MM.1S (cell line): ENCODE measurements at regions not wholly inside any gene's neighbourhood (a gene's known extent, or its start where the extent isn't known, plus 50 kb on each side); places are given as distances from the start of the nearest gene placed in this dataset.

Source experiments
- DNase-seq: peaks from one replicate; pipeline ENCODE4 v3.0.0-alpha.2; 2015
- H2AFZ ChIP-seq: fragments of 300-600 bp; sonication (generic); 2 replicates; pipeline ENCODE4 v1.6.0; 2016; ENCODE audit warnings: antibody characterized with exemption, low read length
- H3F3A ChIP-seq: fragments of 300-600 bp; sonication (generic); 2 replicates; pipeline ENCODE4 v1.6.1; 2016; ENCODE audit warnings: mild to moderate bottlenecking, antibody characterized with exemption, low read length, moderate library complexity, mixed read lengths; ENCODE audit not compliant: insufficient read depth
- H3K27ac ChIP-seq: fragments of 300-600 bp; sonication (generic); 2 replicates; pipeline ENCODE4 v1.5.1; 2016; ENCODE audit warnings: mild to moderate bottlenecking, low read length
- H3K27me3 ChIP-seq: fragments of 300-600 bp; sonication (generic); replicated peaks from 2 replicates; pipeline ENCODE4 v1.6.0; 2016; ENCODE audit warnings: low read length; ENCODE audit not compliant: insufficient read depth
- H3K36me3 ChIP-seq: fragments of 300-600 bp; sonication (generic); replicated peaks from 2 replicates; pipeline ENCODE4 v1.6.1; 2016; ENCODE audit warnings: mild to moderate bottlenecking, low read length, mixed read lengths; ENCODE audit not compliant: insufficient read depth
- H3K4me1 ChIP-seq: fragments of 300-600 bp; sonication (generic); 2 replicates; pipeline ENCODE4 v1.6.1; 2016; ENCODE audit warnings: low read length, mixed read lengths
- H3K4me2 ChIP-seq: fragments of 300-600 bp; sonication (generic); 2 replicates; pipeline ENCODE4 v1.6.0; 2016; ENCODE audit warnings: low read depth, low read length
- H3K4me3 ChIP-seq: fragments of 300-600 bp; sonication (generic); 2 replicates; pipeline ENCODE4 v1.5.1; 2016; ENCODE audit warnings: low read length, mixed read lengths
- H3K79me2 ChIP-seq: fragments of 300-600 bp; sonication (generic); 2 replicates; pipeline ENCODE4 v1.6.1; 2016; ENCODE audit warnings: mixed run types, low read length, mixed read lengths
- H3K9ac ChIP-seq: fragments of 300-600 bp; sonication (generic); 2 replicates; pipeline ENCODE4 v1.6.1; 2016; ENCODE audit warnings: low read length, mixed read lengths
- H3K9me2 ChIP-seq: fragments of 300-600 bp; sonication (generic); replicated peaks from 2 replicates; pipeline ENCODE4 v1.6.1; 2016; ENCODE audit warnings: mild to moderate bottlenecking, low read length, mixed read lengths; ENCODE audit not compliant: insufficient read depth
- H3K9me3 ChIP-seq: fragments of 300-600 bp; sonication (generic); replicated peaks from 2 replicates; pipeline ENCODE4 v1.6.1; 2016; ENCODE audit warnings: mild to moderate bottlenecking, low read length, mixed read lengths; ENCODE audit not compliant: insufficient read depth
- H4K20me1 ChIP-seq: fragments of 300-600 bp; sonication (generic); 2 replicates; pipeline ENCODE4 v1.6.1; 2016; ENCODE audit warnings: mild to moderate bottlenecking, low read length, moderate library complexity, mixed read lengths; ENCODE audit not compliant: insufficient read depth
- CTCF ChIP-seq: fragments of 300-600 bp; sonication (generic); IDR thresholded peaks from 2 replicates; pipeline ENCODE4 v1.5.1; 2016; ENCODE audit warnings: antibody characterized with exemption, low read length, mixed read lengths
- EZH2 ChIP-seq: fragments of 300-600 bp; sonication (generic); optimal IDR thresholded peaks from 2 replicates; pipeline ENCODE3; 2017; ENCODE audit warnings: low read depth, mild to moderate bottlenecking, antibody characterized with exemption, low read length, mixed read lengths
- EZH2phosphoT487 ChIP-seq: fragments of 300-600 bp; sonication (generic); IDR thresholded peaks from 2 replicates; pipeline ENCODE4 v1.6.1; 2018; ENCODE audit warnings: antibody characterized with exemption, low read length

GRCh38 chr20:24406251-24406650 is 63.2 kb upstream of the SYNDIG1 start:
- H3K79me2 ChIP-seq: no peaks in the 10 kb centered on the region
- H3K27ac ChIP-seq: no peak overlapping the region
- H3F3A ChIP-seq: no peaks in the 10 kb centered on the region
- no peak overlapping the region for H3K4me2 ChIP-seq
- TF ChIP-seq EZH2phosphoT487 (no peak), EZH2 (no peak), CTCF (no peak)
- H4K20me1 ChIP-seq: no peaks in the 10 kb centered on the region
- H3K9me3 ChIP-seq: no peaks in the 10 kb centered on the region
- DNase-seq: no peak
- peaks cover 9% of the 10 kb centered on the region for H3K4me1 ChIP-seq
- no peaks in the 10 kb centered on the region for H3K36me3 ChIP-seq
- H3K9me2 ChIP-seq: no peaks in the 10 kb centered on the region
- no peak overlapping the region for H3K4me3 ChIP-seq
- H2AFZ ChIP-seq: no peak overlapping the region
- H3K27me3 ChIP-seq: no peaks in the 10 kb centered on the region
- H3K9ac ChIP-seq: no peak overlapping the region

GRCh38 chr20:24405810-24406209 is 63.6 kb upstream of the SYNDIG1 start:
- no peak overlapping the region for H3K9ac ChIP-seq
- H4K20me1 ChIP-seq: no peaks in the 10 kb centered on the region
- H3K4me1 ChIP-seq: peaks cover 9% of the 10 kb centered on the region
- H2AFZ ChIP-seq: no peak overlapping the region
- DNase-seq: no peak
- H3K79me2 ChIP-seq: no peaks in the 10 kb centered on the region
- no peaks in the 10 kb centered on the region for H3K9me2 ChIP-seq
- no peaks in the 10 kb centered on the region for H3F3A ChIP-seq
- TF ChIP-seq EZH2phosphoT487 (no peak), EZH2 (no peak)
- H3K4me3 ChIP-seq: no peak overlapping the region
- H3K4me2 ChIP-seq: no peak overlapping the region
- no peaks in the 10 kb centered on the region for H3K36me3 ChIP-seq
- no peaks in the 10 kb centered on the region for H3K27me3 ChIP-seq
- no peak overlapping the region for H3K27ac ChIP-seq
- no peaks in the 10 kb centered on the region for H3K9me3 ChIP-seq

- Histone ChIP-seq H3K9me2 (no peaks in the 10 kb centered on the region), H3K36me3 (no peaks in the 10 kb centered on the region), H3K27ac (no peak overlapping the region), H3K27me3 (no peaks in the 10 kb centered on the region), H3F3A (no peaks in the 10 kb centered on the region), H3K4me1 (peaks cover 9% of the 10 kb centered on the region), H3K9ac (no peak overlapping the region), H4K20me1 (no peaks in the 10 kb centered on the region), H3K4me2 (no peak overlapping the region), H2AFZ (no peak overlapping the region), H3K79me2 (no peaks in the 10 kb centered on the region), H3K9me3 (no peaks in the 10 kb centered on the region), H3K4me3 (no peak overlapping the region)
- no peak for DNase-seq
- TF ChIP-seq EZH2 (no peak), CTCF (no peak), EZH2phosphoT487 (no peak)
Observed at GRCh38 chr20:24403406-24403805, 66.0 kb upstream of the SYNDIG1 start.

- Histone ChIP-seq H3K9me3 (no peaks in the 10 kb centered on the region), H3K9ac (no peak overlapping the region), H3K4me2 (no peak overlapping the region), H3K79me2 (no peaks in the 10 kb centered on the region), H3K4me1 (peaks cover 9% of the 10 kb centered on the region), H3K4me3 (no peak overlapping the region), H2AFZ (no peak overlapping the region), H3K36me3 (no peaks in the 10 kb centered on the region), H3K9me2 (no peaks in the 10 kb centered on the region), H3K27ac (no peak overlapping the region), H3K27me3 (no peaks in the 10 kb centered on the region), H3F3A (no peaks in the 10 kb centered on the region), H4K20me1 (no peaks in the 10 kb centered on the region)
- no peak for TF ChIP-seq EZH2
- TF ChIP-seq CTCF: no peak
- TF ChIP-seq EZH2phosphoT487: no peak
- DNase-seq: no peak
Observed at GRCh38 chr20:24402188-24402587, 67.2 kb upstream of the SYNDIG1 start.
